Activated B cell treated with CpG ODN at 0.5 μM for 24 hours (primary cell): ENCODE measurements at regions not wholly inside any gene's neighbourhood (a gene's known extent, or its start where the extent isn't known, plus 50 kb on each side); places are given as distances from the start of the nearest gene placed in this dataset.

Experiments
- ATAC-seq: fragments of 200-7000 bp; cut with Tn5 transposase; one replicate; pipeline ENCODE4 v1.10.0; 2021; ENCODE audit warnings: low read depth, mild to moderate bottlenecking, moderate library complexity
- CTCF ChIA-PET: fragments of 350-600 bp; sonication (Branson Sonifier 250); formaldehyde crosslinking; loops from one replicate; lab custom pipeline; 2021; ENCODE audit warnings: antibody characterized with exemption; lab: Charles Lee
- POLR2A ChIA-PET: fragments of 350-600 bp; sonication (Branson Sonifier 250); formaldehyde crosslinking; loops from one replicate; lab custom pipeline; 2021; ENCODE audit warnings: antibody characterized with exemption; lab: Charles Lee
- DNase-seq: peaks from one replicate; pipeline ENCODE4 v3.0.0; 2022
- H3K27ac Mint-ChIP-seq: one replicate; pipeline ENCODE4 v1.8.0; 2020; ENCODE audit warnings: mixed read lengths
- H3K27me3 Mint-ChIP-seq: one replicate; pipeline ENCODE4 v1.8.0; 2021; ENCODE audit warnings: mixed read lengths
- H3K36me3 Mint-ChIP-seq: one replicate; pipeline ENCODE4 v1.8.0; 2021; ENCODE audit warnings: low read depth, mixed read lengths
- H3K4me1 Mint-ChIP-seq: one replicate; pipeline ENCODE4 v1.8.0; 2021; ENCODE audit warnings: mixed read lengths
- H3K4me3 Mint-ChIP-seq: one replicate; pipeline ENCODE4 v1.8.0; 2020; ENCODE audit warnings: mild to moderate bottlenecking, mixed read lengths
- H3K9me3 Mint-ChIP-seq: one replicate; pipeline ENCODE4 v1.8.0; 2020; ENCODE audit warnings: mixed read lengths
- CTCF ChIP-seq: fragments of 200-600 bp; IDR thresholded peaks from one replicate; pipeline ENCODE4 v1.8.0; 2022; ENCODE audit warnings: antibody characterized with exemption, mild to moderate bottlenecking
- intact Hi-C: fragments of 100-400 bp; cut with micrococcal nuclease; formaldehyde crosslinking; loops from one replicate; pipeline ENCODE4 v1.15.1; 2024

- no peak for TF ChIP-seq CTCF
Measured at GRCh38 chr9:73609381-73609780, 457.7 kb downstream of the ANXA1 start.

GRCh38 chr9:73611032-73611431 is 459.4 kb downstream of the ANXA1 start:
- H3K36me3 Mint-ChIP-seq: no peaks in the 10 kb centered on the region
- peaks cover 3% of the 10 kb centered on the region for H3K9me3 Mint-ChIP-seq
- DNase-seq (no peak), ATAC-seq (no peak)
- H3K4me1 Mint-ChIP-seq: no peaks in the 10 kb centered on the region
- H3K27ac Mint-ChIP-seq: no peak overlapping the region
- intact Hi-C loops: no loop called here
- no peaks in the 10 kb centered on the region for H3K27me3 Mint-ChIP-seq
- POLR2A ChIA-PET: no interaction called here
- no peak for TF ChIP-seq CTCF
- H3K4me3 Mint-ChIP-seq: no peak overlapping the region
- CTCF ChIA-PET: no interaction called here

More at GRCh38 chr9:73609381-73609780, 457.7 kb downstream of the ANXA1 start:
- Mint-ChIP-seq H3K9me3 (no peaks in the 10 kb centered on the region), H3K27me3 (no peaks in the 10 kb centered on the region), H3K4me1 (no peaks in the 10 kb centered on the region), H3K4me3 (no peak overlapping the region), H3K27ac (no peak overlapping the region), H3K36me3 (no peaks in the 10 kb centered on the region)
- intact Hi-C loops: no loop called here
- no peak for DNase-seq
- CTCF ChIA-PET: no interaction called here
- POLR2A ChIA-PET: no interaction called here
- no peak for ATAC-seq

- ChIA-PET CTCF (no interaction called here), POLR2A (no interaction called here)
- ATAC-seq (no peak), DNase-seq (no peak)
- Mint-ChIP-seq H3K9me3 (peaks cover 5% of the 10 kb centered on the region), H3K4me3 (no peak overlapping the region), H3K36me3 (no peaks in the 10 kb centered on the region), H3K4me1 (no peaks in the 10 kb centered on the region), H3K27ac (no peak overlapping the region), H3K27me3 (no peaks in the 10 kb centered on the region)
- TF ChIP-seq CTCF: no peak
- intact Hi-C loops: no loop called here
Measured at GRCh38 chr9:73613092-73613701, 461.5 kb downstream of the ANXA1 start.

- no peak for DNase-seq
- POLR2A ChIA-PET: no interaction called here
- no peaks in the 10 kb centered on the region for H3K36me3 Mint-ChIP-seq
- TF ChIP-seq CTCF: no peak
- H3K4me1 Mint-ChIP-seq: no peaks in the 10 kb centered on the region
- no peak for ATAC-seq
- CTCF ChIA-PET: no interaction called here
- peaks cover 5% of the 10 kb centered on the region for H3K9me3 Mint-ChIP-seq
- no peaks in the 10 kb centered on the region for H3K27me3 Mint-ChIP-seq
- no peak overlapping the region for H3K4me3 Mint-ChIP-seq
- intact Hi-C loops: no loop called here
- no peak overlapping the region for H3K27ac Mint-ChIP-seq
Measured at GRCh38 chr9:73615557-73615956, 463.9 kb downstream of the ANXA1 start.

GRCh38 chr9:73617586-73617985 is 465.9 kb downstream of the ANXA1 start:
- POLR2A ChIA-PET: no interaction called here

More at GRCh38 chr9:73617586-73617985, 465.9 kb downstream of the ANXA1 start:
- no peak overlapping the region for H3K4me3 Mint-ChIP-seq
- no peak overlapping the region for H3K27ac Mint-ChIP-seq
- no peaks in the 10 kb centered on the region for H3K4me1 Mint-ChIP-seq
- no peaks in the 10 kb centered on the region for H3K27me3 Mint-ChIP-seq
- intact Hi-C loops: no loop called here
- DNase-seq: no peak
- no peak for TF ChIP-seq CTCF
- H3K36me3 Mint-ChIP-seq: no peaks in the 10 kb centered on the region
- CTCF ChIA-PET: no interaction called here
- no peak for ATAC-seq
- peaks cover 5% of the 10 kb centered on the region for H3K9me3 Mint-ChIP-seq
